OCI-LY7 (cell line): ENCODE measurements at regions not wholly inside any gene's neighbourhood (a gene's known extent, or its start where the extent isn't known, plus 50 kb on each side); places are given as distances from the start of the nearest gene placed in this dataset.

Experiments used
- BruUV-seq: library from RNA; stranded (reverse); fragments of 400-500 nt; replicated peaks from 2 replicates; lab custom pipeline; 2021; lab: Mats Ljungman, UMichigan
- CTCF ChIA-PET: fragments of 300-600 bp; sonication (Branson Sonifier 250); formaldehyde crosslinking; loops from one replicate; lab custom pipeline; 2022; ENCODE audit warnings: antibody characterized with exemption; ENCODE audit not compliant: unreplicated experiment; lab: Charles Lee
- POLR2A ChIA-PET: fragments of 300-600 bp; sonication (Branson Sonifier 250); formaldehyde crosslinking; loops from one replicate; lab custom pipeline; 2022; ENCODE audit warnings: antibody characterized with exemption; lab: Charles Lee
- DNase-seq: peaks from one replicate; pipeline ENCODE4 v3.0.0-alpha.2; 2015; ENCODE audit warnings: low spot score
- H2AFZ ChIP-seq: fragments of 200-600 bp; sonication (generic), shearing (Covaris generic); 2 replicates; pipeline ENCODE4 v1.6.1; 2014; ENCODE audit warnings: mild to moderate bottlenecking, antibody characterized with exemption, low read length, moderate library complexity
- H3K27ac ChIP-seq: fragments of 200-600 bp; sonication (generic); 2 replicates; pipeline ENCODE4 v1.5.1; 2014; ENCODE audit warnings: mixed run types, low read depth, mild to moderate bottlenecking, moderate library complexity, low read length, inconsistent platforms; ENCODE audit not compliant: poor library complexity, severe bottlenecking
- H3K36me3 ChIP-seq: fragments of 200-600 bp; sonication (generic); 2 replicates; pipeline ENCODE4 v1.6.1; 2014; ENCODE audit warnings: mild to moderate bottlenecking, antibody characterized with exemption, low read length, moderate library complexity, mixed read lengths; ENCODE audit not compliant: insufficient read depth
- H3K4me1 ChIP-seq: fragments of 200-600 bp; sonication (generic); 2 replicates; pipeline ENCODE4 v1.5.1; 2014; ENCODE audit warnings: mild to moderate bottlenecking, low read length; ENCODE audit not compliant: insufficient read depth, poor library complexity, severe bottlenecking
- H3K4me2 ChIP-seq: fragments of 200-600 bp; sonication (generic); 2 replicates; pipeline ENCODE4 v1.6.1; 2014; ENCODE audit warnings: mild to moderate bottlenecking, low read length
- H3K4me3 ChIP-seq: fragments of 200-600 bp; sonication (generic); 2 replicates; pipeline ENCODE4 v1.5.1; 2014; ENCODE audit warnings: mild to moderate bottlenecking, low read depth, low read length; ENCODE audit not compliant: poor library complexity, severe bottlenecking
- H3K79me2 ChIP-seq: fragments of 200-600 bp; sonication (generic); 2 replicates; pipeline ENCODE4 v1.6.1; 2016; ENCODE audit warnings: low read depth, mild to moderate bottlenecking, low read length, moderate library complexity, mixed read lengths; ENCODE audit not compliant: insufficient read depth
- H3K9me2 ChIP-seq: fragments of 200-600 bp; sonication (generic); 2 replicates; pipeline ENCODE4 v1.6.1; 2016; ENCODE audit warnings: mild to moderate bottlenecking, low read length, mixed read lengths; ENCODE audit not compliant: insufficient read depth
- H3K9me3 ChIP-seq: fragments of 200-600 bp; sonication (generic); 2 replicates; pipeline ENCODE4 v1.6.1; 2014; ENCODE audit warnings: mild to moderate bottlenecking, mixed run types, low read length, mixed read lengths
- H4K20me1 ChIP-seq: fragments of 200-600 bp; sonication (generic); 2 replicates; pipeline ENCODE4 v1.6.1; 2014; ENCODE audit warnings: mild to moderate bottlenecking, antibody characterized with exemption, low read length, moderate library complexity, mixed read lengths; ENCODE audit not compliant: insufficient read depth
- CTCF ChIP-seq: fragments of 200-600 bp; sonication (generic); conservative IDR thresholded peaks from 2 replicates; pipeline ENCODE4 v1.5.1; 2014; ENCODE audit warnings: mild to moderate bottlenecking, antibody characterized with exemption, low read length, moderate library complexity, mixed read lengths
- EZH2phosphoT487 ChIP-seq: fragments of 200-600 bp; sonication (generic); IDR thresholded peaks from 2 replicates; pipeline ENCODE4 v1.6.1; 2018; ENCODE audit warnings: low read depth, borderline replicate concordance, mild to moderate bottlenecking, mixed run types, antibody characterized with exemption, low read length, moderate library complexity, mixed read lengths
- intact Hi-C: fragments of 100-400 bp; cut with micrococcal nuclease; formaldehyde crosslinking; loops from one replicate; pipeline ENCODE4 v1.10.0; 2022; ENCODE audit not compliant: unreplicated experiment

GRCh38 chr12:53852061-53852460 lies 86.6 kb upstream of the HOXC13 start:
- H3K9me2 ChIP-seq = no peaks in the 10 kb centered on the region
- no peaks in the 10 kb centered on the region for H3K36me3 ChIP-seq
- no peak for DNase-seq
- H3K4me3 ChIP-seq = no peak overlapping the region
- H3K4me1 ChIP-seq = no peaks in the 10 kb centered on the region
- H4K20me1 ChIP-seq = no peaks in the 10 kb centered on the region
- H3K4me2 ChIP-seq = no peak overlapping the region
- TF ChIP-seq EZH2phosphoT487 (no peak), CTCF (no peak)
- ChIA-PET POLR2A (no interaction called here), CTCF (no interaction called here)
- intact Hi-C loops = no loop called here
- BruUV-seq = no TSS peak
- no peaks in the 10 kb centered on the region for H3K79me2 ChIP-seq
- no peak overlapping the region for H2AFZ ChIP-seq
- no peak overlapping the region for H3K27ac ChIP-seq
- no peaks in the 10 kb centered on the region for H3K9me3 ChIP-seq

GRCh38 chr12:53852992-53853391 lies 85.6 kb upstream of the HOXC13 start:
- POLR2A ChIA-PET = interaction anchor here (0.6 kb wide), 2 partner anchors 41 to 275 kb away, joined by 5 to 6 read pairs; no protein-coding TSS in a partner anchor
- no peaks in the 10 kb centered on the region for H3K79me2 ChIP-seq
- H4K20me1 ChIP-seq = no peaks in the 10 kb centered on the region
- H3K4me3 ChIP-seq = no peak overlapping the region
- no peak overlapping the region for H3K27ac ChIP-seq
- no peaks in the 10 kb centered on the region for H3K9me2 ChIP-seq
- H3K36me3 ChIP-seq = no peaks in the 10 kb centered on the region
- BruUV-seq = no TSS peak
- no peak overlapping the region for H2AFZ ChIP-seq
- H3K9me3 ChIP-seq = no peaks in the 10 kb centered on the region
- CTCF ChIA-PET = no interaction called here
- intact Hi-C loops = no loop called here
- DNase-seq = no peak
- H3K4me1 ChIP-seq = no peaks in the 10 kb centered on the region
- no peak for TF ChIP-seq EZH2phosphoT487
- TF ChIP-seq CTCF = no peak
- H3K4me2 ChIP-seq = no peak overlapping the region

GRCh38 chr12:53854701-53855316 lies 83.8 kb upstream of the HOXC13 start:
- no peaks in the 10 kb centered on the region for H3K36me3 ChIP-seq
- no peaks in the 10 kb centered on the region for H3K79me2 ChIP-seq
- TF ChIP-seq CTCF = no peak
- TF ChIP-seq EZH2phosphoT487 = no peak
- H3K9me2 ChIP-seq = no peaks in the 10 kb centered on the region
- H3K27ac ChIP-seq = no peak overlapping the region
- no peaks in the 10 kb centered on the region for H3K9me3 ChIP-seq
- H3K4me3 ChIP-seq = no peak overlapping the region
- ChIA-PET POLR2A (interaction anchor here (0.6 kb wide), 1 partner anchor 58 kb away, joined by 4 read pairs; no protein-coding TSS in a partner anchor), CTCF (no interaction called here)
- H3K4me2 ChIP-seq = no peak overlapping the region
- no peak overlapping the region for H2AFZ ChIP-seq
- H3K4me1 ChIP-seq = no peaks in the 10 kb centered on the region
- no peaks in the 10 kb centered on the region for H4K20me1 ChIP-seq
- intact Hi-C loops = no loop called here
- no peak for DNase-seq
- no TSS peak for BruUV-seq
